IMR-90 (cell line): ENCODE measurements at regions not wholly inside any gene's neighbourhood (a gene's known extent, or its start where the extent isn't known, plus 50 kb on each side); places are given as distances from the start of the nearest gene placed in this dataset.

Source experiments
- ATAC-seq: fragments of 200-7000 bp; cut with Tn5 transposase; 2 replicates; pipeline ENCODE4 v1.9.1; 2020; ENCODE audit warnings: low read depth, mild to moderate bottlenecking, moderate library complexity
- BruUV-seq: library from RNA; stranded (reverse); fragments of 400-500 nt; replicated peaks from 2 replicates; lab custom pipeline; 2021; lab: Mats Ljungman, UMichigan
- CTCF ChIA-PET: fragments of 300-600 bp; formaldehyde crosslinking; extraction: SDS; loops from one replicate; lab custom pipeline; 2021; ENCODE audit warnings: antibody characterized with exemption; lab: Yijun Ruan, JAX
- POLR2A ChIA-PET: fragments of 300-600 bp; sonication (Branson Sonifier 250); formaldehyde crosslinking; loops from one replicate; lab custom pipeline; 2022; ENCODE audit warnings: antibody characterized with exemption; ENCODE audit not compliant: unreplicated experiment; lab: Charles Lee
- DNase-seq: peaks from one replicate; pipeline ENCODE4 v3.0.0; 2013
- H2AFZ ChIP-seq: replicated peaks from 2 replicates; pipeline ENCODE3; 2013; ENCODE audit warnings: low read length, mild to moderate bottlenecking; ENCODE audit not compliant: poor library complexity
- H2AK5ac ChIP-seq: 2 replicates; pipeline ENCODE4 v1.6.1; 2013; ENCODE audit warnings: low read depth, low read length, inconsistent platforms
- H2AK9ac ChIP-seq: replicated peaks from 2 replicates; pipeline ENCODE3; 2013; ENCODE audit warnings: mild to moderate bottlenecking, low read depth, low read length, moderate library complexity; ENCODE audit not compliant: poor library complexity
- H2BK120ac ChIP-seq: 2 replicates; pipeline ENCODE4 v1.6.1; 2013; ENCODE audit warnings: low read depth, low read length, inconsistent platforms
- H2BK15ac ChIP-seq: 3 replicates; pipeline ENCODE4 v1.6.1; 2013; ENCODE audit warnings: low read depth, low read length, inconsistent platforms
- H2BK20ac ChIP-seq: 2 replicates; pipeline ENCODE4 v1.6.1; 2013; ENCODE audit warnings: low read depth, mild to moderate bottlenecking, inconsistent platforms, low read length, moderate library complexity
- H2BK5ac ChIP-seq: 2 replicates; pipeline ENCODE4 v1.6.1; 2013; ENCODE audit warnings: mild to moderate bottlenecking, low read depth, low read length, inconsistent platforms; ENCODE audit not compliant: poor library complexity, severe bottlenecking
- H3K14ac ChIP-seq: replicated peaks from 2 replicates; pipeline ENCODE4 v1.6.1; 2013; ENCODE audit warnings: low read depth, low read length, inconsistent platforms
- H3K18ac ChIP-seq: 2 replicates; pipeline ENCODE4 v1.6.1; 2013; ENCODE audit warnings: low read depth, low read length, control low read depth
- H3K23ac ChIP-seq: 2 replicates; pipeline ENCODE4 v1.6.1; 2013; ENCODE audit warnings: low read depth, low read length, inconsistent platforms
- H3K27ac ChIP-seq: 2 replicates; pipeline ENCODE4 v1.5.1; 2013; ENCODE audit warnings: mild to moderate bottlenecking, control low read depth, low read length; ENCODE audit not compliant: insufficient read depth
- H3K27me3 ChIP-seq: 2 replicates; pipeline ENCODE4 v1.6.1; 2013; ENCODE audit warnings: low read length; ENCODE audit not compliant: control insufficient read depth, insufficient read depth
- H3K36me3 ChIP-seq: 2 replicates; pipeline ENCODE4 v1.6.1; 2013; ENCODE audit warnings: low read length, mixed read lengths; ENCODE audit not compliant: control insufficient read depth, insufficient read depth
- H3K4ac ChIP-seq: 2 replicates; pipeline ENCODE4 v1.6.1; 2013; ENCODE audit warnings: low read depth, low read length, inconsistent platforms
- H3K4me1 ChIP-seq: 2 replicates; pipeline ENCODE4 v1.6.1; 2013; ENCODE audit warnings: low read length, mixed read lengths; ENCODE audit not compliant: control insufficient read depth, insufficient read depth
- H3K4me2 ChIP-seq: 2 replicates; pipeline ENCODE4 v1.6.1; 2013; ENCODE audit warnings: low read depth, mild to moderate bottlenecking, control low read depth, low read length, moderate library complexity
- H3K4me3 ChIP-seq: 2 replicates; pipeline ENCODE4 v1.5.1; 2013; ENCODE audit warnings: low read depth, mild to moderate bottlenecking, control low read depth, low read length, moderate library complexity; ENCODE audit not compliant: insufficient read depth
- H3K56ac ChIP-seq: 2 replicates; pipeline ENCODE4 v1.6.1; 2013; ENCODE audit warnings: low read length, inconsistent platforms; ENCODE audit not compliant: insufficient read depth; ENCODE audit errors: extremely low read depth
- H3K79me1 ChIP-seq, 2 experiments: 2 replicates each; pipeline ENCODE4 v1.6.1; 2013; ENCODE audit warnings: low read length in 2 of 2, inconsistent platforms in 1 of 2, low read depth in 1 of 2
- H3K9ac ChIP-seq: 2 replicates; pipeline ENCODE4 v1.6.1; 2013; ENCODE audit warnings: low read depth, low read length, control low read depth
- H3K9me1 ChIP-seq: 2 replicates; pipeline ENCODE4 v1.6.1; 2013; ENCODE audit warnings: low read length, inconsistent platforms; ENCODE audit not compliant: insufficient read depth
- H3K9me3 ChIP-seq: 2 replicates; pipeline ENCODE4 v1.6.1; 2013; ENCODE audit warnings: low read length; ENCODE audit not compliant: control insufficient read depth, insufficient read depth
- H4K20me1 ChIP-seq: 2 replicates; pipeline ENCODE4 v1.6.1; 2013; ENCODE audit warnings: low read length, inconsistent platforms; ENCODE audit not compliant: insufficient read depth
- H4K5ac ChIP-seq: 2 replicates; pipeline ENCODE4 v1.6.1; 2013; ENCODE audit warnings: mild to moderate bottlenecking, low read depth, low read length, control low read depth
- H4K8ac ChIP-seq, 2 experiments: 2 replicates each; pipeline ENCODE4 v1.6.1; 2013; ENCODE audit warnings: low read depth in 2 of 2, low read length in 2 of 2, control low read depth in 1 of 2, inconsistent platforms in 1 of 2
- H4K91ac ChIP-seq: 2 replicates; pipeline ENCODE4 v1.6.1; 2013; ENCODE audit warnings: low read depth, low read length, inconsistent platforms; ENCODE audit not compliant: insufficient read depth
- BHLHE40 ChIP-seq: fragments of 150-350 bp; IDR thresholded peaks from 2 replicates; pipeline ENCODE4 v1.6.1; 2016; ENCODE audit warnings: mild to moderate bottlenecking, low read depth, low read length
- CEBPB ChIP-seq: IDR thresholded peaks from 2 replicates; pipeline ENCODE4 v1.6.1; 2012; ENCODE audit warnings: low read depth, low read length, improper control_type of control experiment
- CHD1 ChIP-seq: IDR thresholded peaks from 2 replicates; pipeline ENCODE4 v1.6.1; 2012; ENCODE audit warnings: low read depth, low read length, improper control_type of control experiment
- FOS ChIP-seq: fragments of 150-350 bp; IDR thresholded peaks from 2 replicates; pipeline ENCODE4 v1.6.1; 2016; ENCODE audit warnings: low read depth, low read length
- MAFK ChIP-seq: IDR thresholded peaks from 2 replicates; pipeline ENCODE4 v1.6.1; 2012; ENCODE audit warnings: low read depth, low read length, improper control_type of control experiment
- MAZ ChIP-seq: IDR thresholded peaks from 2 replicates; pipeline ENCODE4 v1.6.1; 2012; ENCODE audit warnings: low read depth, mild to moderate bottlenecking, low read length, improper control_type of control experiment, moderate library complexity, borderline replicate concordance
- MXI1 ChIP-seq: IDR thresholded peaks from 2 replicates; pipeline ENCODE4 v1.6.1; 2012; ENCODE audit warnings: low read depth, mild to moderate bottlenecking, low read length, moderate library complexity, borderline replicate concordance
- NFE2L2 ChIP-seq: fragments of 150-350 bp; IDR thresholded peaks from 2 replicates; pipeline ENCODE4 v1.6.1; 2016; ENCODE audit warnings: low read depth, mild to moderate bottlenecking, low read length
- POLR2A ChIP-seq: IDR thresholded peaks from 2 replicates; pipeline ENCODE4 v1.6.1; 2012; ENCODE audit warnings: mild to moderate bottlenecking, low read depth, low read length
- RAD21 ChIP-seq: IDR thresholded peaks from 2 replicates; pipeline ENCODE4 v1.6.1; 2012; ENCODE audit warnings: low read length, improper control_type of control experiment
- RCOR1 ChIP-seq: IDR thresholded peaks from 2 replicates; pipeline ENCODE4 v1.6.1; 2012; ENCODE audit warnings: mild to moderate bottlenecking, low read length, improper control_type of control experiment; ENCODE audit not compliant: insufficient replicate concordance
- RFX5 ChIP-seq: IDR thresholded peaks from 2 replicates; pipeline ENCODE4 v1.8.0; 2012; ENCODE audit warnings: low read depth, mild to moderate bottlenecking, low read length, moderate library complexity
- SMC3 ChIP-seq: fragments of 150-350 bp; IDR thresholded peaks from 2 replicates; pipeline ENCODE4 v1.6.1; 2016; ENCODE audit warnings: low read depth, mild to moderate bottlenecking, antibody characterized with exemption, low read length, moderate library complexity
- WGBS, 2 experiments: methylation state at CpG; one replicate each; pipeline versions ENCODE4 v1.1.5 to v1.1.7; 2013; ENCODE audit warnings: missing lambda C conversion rate in 2 of 2; ENCODE audit not compliant: insufficient read length in 1 of 2; ENCODE audit errors: extremely low coverage in 2 of 2; 5-methylcytosine and 5-hydroxymethylcytosine counted together
- dilution Hi-C: fragments of 300-500 bp; cut with HindIII; formaldehyde crosslinking; loops from one replicate; pipeline ENCODE4 v1.14.3; 2018; ENCODE audit warnings: low sequenced_read_pairs; ENCODE audit not compliant: unreplicated experiment
- in situ Hi-C: fragments of 300-500 bp; cut with MboI; formaldehyde crosslinking; loops from 3 replicates; pipeline ENCODE4 v1.14.3; 2019; ENCODE audit warnings: low sequenced_read_pairs, inconsistent platforms, mixed read lengths
- intact Hi-C: fragments of 100-400 bp; cut with micrococcal nuclease; formaldehyde crosslinking; loops from 2 replicates; pipeline ENCODE4 v1.10.0; 2022
- TF ChIP-seq, protein P1 (sequence below): fragments of 150-350 bp; IDR thresholded peaks from 2 replicates; pipeline ENCODE4 v1.6.1; 2016; ENCODE audit warnings: low read depth, mild to moderate bottlenecking, low read length, moderate library complexity, borderline replicate concordance
- TF ChIP-seq, protein P2 (sequence below): conservative IDR thresholded peaks from 2 replicates; pipeline ENCODE4 v1.5.1; 2012; ENCODE audit warnings: mild to moderate bottlenecking, low read depth, low read length, improper control_type of control experiment
- TF ChIP-seq, protein P3 (sequence below): fragments of 150-350 bp; IDR thresholded peaks from 2 replicates; pipeline ENCODE4 v1.6.1; 2017; ENCODE audit warnings: mild to moderate bottlenecking, antibody characterized with exemption, low read length, low read depth

DNA sequence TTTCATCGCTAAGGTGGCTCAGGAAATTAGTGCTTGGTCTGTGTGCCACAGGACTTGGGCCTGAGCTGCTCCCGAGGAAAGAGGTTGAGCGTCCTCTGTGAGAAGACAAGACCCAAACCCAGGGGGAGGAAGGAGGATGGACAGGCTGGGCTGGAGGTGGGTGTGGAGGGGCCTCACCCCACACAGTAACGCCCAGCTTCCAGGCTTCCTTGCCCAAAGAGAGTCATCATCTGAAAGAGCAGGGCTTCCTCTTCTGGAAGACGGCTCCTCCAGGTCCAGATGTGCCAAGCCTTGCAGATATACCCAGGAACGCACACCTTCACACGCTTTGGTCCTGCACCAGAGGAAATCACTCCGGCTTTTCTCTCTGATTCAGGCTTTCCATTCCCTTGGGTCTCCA, 127.8 kb upstream of the MGMT start:
- H3K9ac ChIP-seq: no peak overlapping the region
- no peak overlapping the region for H3K4ac ChIP-seq
- TF ChIP-seq, protein P1, sequence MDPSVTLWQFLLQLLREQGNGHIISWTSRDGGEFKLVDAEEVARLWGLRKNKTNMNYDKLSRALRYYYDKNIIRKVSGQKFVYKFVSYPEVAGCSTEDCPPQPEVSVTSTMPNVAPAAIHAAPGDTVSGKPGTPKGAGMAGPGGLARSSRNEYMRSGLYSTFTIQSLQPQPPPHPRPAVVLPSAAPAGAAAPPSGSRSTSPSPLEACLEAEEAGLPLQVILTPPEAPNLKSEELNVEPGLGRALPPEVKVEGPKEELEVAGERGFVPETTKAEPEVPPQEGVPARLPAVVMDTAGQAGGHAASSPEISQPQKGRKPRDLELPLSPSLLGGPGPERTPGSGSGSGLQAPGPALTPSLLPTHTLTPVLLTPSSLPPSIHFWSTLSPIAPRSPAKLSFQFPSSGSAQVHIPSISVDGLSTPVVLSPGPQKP: no peak
- TF ChIP-seq MAFK (no peak), CHD1 (no peak), POLR2A (no peak), RCOR1 (no peak), SMC3 (no peak), RAD21 (no peak), CEBPB (no peak), RFX5 (no peak), MXI1 (no peak), BHLHE40 (no peak), MAZ (no peak), NFE2L2 (no peak), FOS (no peak)
- TF ChIP-seq, protein P2, sequence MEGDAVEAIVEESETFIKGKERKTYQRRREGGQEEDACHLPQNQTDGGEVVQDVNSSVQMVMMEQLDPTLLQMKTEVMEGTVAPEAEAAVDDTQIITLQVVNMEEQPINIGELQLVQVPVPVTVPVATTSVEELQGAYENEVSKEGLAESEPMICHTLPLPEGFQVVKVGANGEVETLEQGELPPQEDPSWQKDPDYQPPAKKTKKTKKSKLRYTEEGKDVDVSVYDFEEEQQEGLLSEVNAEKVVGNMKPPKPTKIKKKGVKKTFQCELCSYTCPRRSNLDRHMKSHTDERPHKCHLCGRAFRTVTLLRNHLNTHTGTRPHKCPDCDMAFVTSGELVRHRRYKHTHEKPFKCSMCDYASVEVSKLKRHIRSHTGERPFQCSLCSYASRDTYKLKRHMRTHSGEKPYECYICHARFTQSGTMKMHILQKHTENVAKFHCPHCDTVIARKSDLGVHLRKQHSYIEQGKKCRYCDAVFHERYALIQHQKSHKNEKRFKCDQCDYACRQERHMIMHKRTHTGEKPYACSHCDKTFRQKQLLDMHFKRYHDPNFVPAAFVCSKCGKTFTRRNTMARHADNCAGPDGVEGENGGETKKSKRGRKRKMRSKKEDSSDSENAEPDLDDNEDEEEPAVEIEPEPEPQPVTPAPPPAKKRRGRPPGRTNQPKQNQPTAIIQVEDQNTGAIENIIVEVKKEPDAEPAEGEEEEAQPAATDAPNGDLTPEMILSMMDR: no peak
- TF ChIP-seq, protein P3, sequence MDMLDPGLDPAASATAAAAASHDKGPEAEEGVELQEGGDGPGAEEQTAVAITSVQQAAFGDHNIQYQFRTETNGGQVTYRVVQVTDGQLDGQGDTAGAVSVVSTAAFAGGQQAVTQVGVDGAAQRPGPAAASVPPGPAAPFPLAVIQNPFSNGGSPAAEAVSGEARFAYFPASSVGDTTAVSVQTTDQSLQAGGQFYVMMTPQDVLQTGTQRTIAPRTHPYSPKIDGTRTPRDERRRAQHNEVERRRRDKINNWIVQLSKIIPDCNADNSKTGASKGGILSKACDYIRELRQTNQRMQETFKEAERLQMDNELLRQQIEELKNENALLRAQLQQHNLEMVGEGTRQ: no peak
- no peak overlapping the region for H4K91ac ChIP-seq
- H3K4me2 ChIP-seq: no peak overlapping the region
- no peak overlapping the region for H3K27ac ChIP-seq
- no peaks in the 10 kb centered on the region for H3K27me3 ChIP-seq
- ChIA-PET POLR2A (no interaction called here), CTCF (no interaction called here)
- no peaks in the 10 kb centered on the region for H3K79me1 ChIP-seq
- H3K14ac ChIP-seq: no peak overlapping the region
- ATAC-seq (no peak), DNase-seq (no peak)
- no peaks in the 10 kb centered on the region for H4K20me1 ChIP-seq
- no peak overlapping the region for H4K8ac ChIP-seq
- H4K5ac ChIP-seq: no peak overlapping the region
- H3K4me1 ChIP-seq: no peaks in the 10 kb centered on the region
- H3K9me3 ChIP-seq: peaks cover 18% of the 10 kb centered on the region
- dilution Hi-C loops (no loop called here), intact Hi-C loops (no loop called here), in situ Hi-C loops (no loop called here)
- 87% methylated on average over 4 of the region's 8 CpGs; no CpG with 5 or more reads in 1 of the 2 experiments for WGBS, 2 experiments
- H3K36me3 ChIP-seq: no peaks in the 10 kb centered on the region
- no peak overlapping the region for H3K23ac ChIP-seq
- H2BK120ac ChIP-seq: no peak overlapping the region
- H2BK20ac ChIP-seq: no peak overlapping the region
- H2AK5ac ChIP-seq: no peak overlapping the region
- no peak overlapping the region for H3K18ac ChIP-seq
- H3K9me1 ChIP-seq: no peaks in the 10 kb centered on the region
- H2AFZ ChIP-seq: no peak overlapping the region
- H3K4me3 ChIP-seq: no peak overlapping the region
- no TSS peak for BruUV-seq
- no peak overlapping the region for H3K56ac ChIP-seq
- H2BK5ac ChIP-seq: no peak overlapping the region
- no peak overlapping the region for H2AK9ac ChIP-seq
- no peak overlapping the region for H2BK15ac ChIP-seq
